GM12878 (cell line): ENCODE measurements at regions not wholly inside any gene's neighbourhood (a gene's known extent, or its start where the extent isn't known, plus 50 kb on each side); places are given as distances from the start of the nearest gene placed in this dataset.

Experiments
- ATAC-seq: fragments of 200-7000 bp; cut with Tn5 transposase; 3 replicates; pipeline ENCODE4 v1.9.1; 2020; ENCODE audit warnings: mild to moderate bottlenecking, moderate library complexity
- BruUV-seq: library from RNA; stranded (reverse); fragments of 400-500 nt; replicated peaks from 2 replicates; lab custom pipeline; 2021; lab: Mats Ljungman, UMichigan
- CTCF ChIA-PET: fragments of 300-600 bp; sonication (Branson Sonifier 250); formaldehyde crosslinking; extraction: SDS; loops from one replicate; lab custom pipeline; 2021; ENCODE audit warnings: inconsistent platforms; lab: Yijun Ruan, JAX
- POLR2A ChIA-PET: fragments of 350-600 bp; formaldehyde crosslinking; extraction: SDS; loops from one replicate; lab custom pipeline; 2021; ENCODE audit warnings: inconsistent platforms; lab: Charles Lee
- RAD21 ChIA-PET: fragments of 300-600 bp; sonication (Branson Sonifier 250); formaldehyde crosslinking; loops from one replicate; lab custom pipeline; 2023; ENCODE audit warnings: antibody characterized with exemption; ENCODE audit not compliant: unreplicated experiment; lab: Charles Lee
- SMC1A ChIA-PET: fragments of 300-600 bp; sonication (Branson Sonifier 250); formaldehyde crosslinking; loops from one replicate; lab custom pipeline; 2023; ENCODE audit not compliant: unreplicated experiment, uncharacterized antibody; lab: Charles Lee
- DNase-seq: peaks from one replicate; pipeline ENCODE4 v3.0.0-alpha.2; 2011; ENCODE audit warnings: low read depth, low spot score
- FAIRE-seq: peaks from 3 replicates; lab custom pipeline; 2011; peaks lifted over from hg19 to GRCh38; lab: Jason Lieb, UNC
- H2AFZ ChIP-seq: 2 replicates; pipeline ENCODE4 v1.6.0; 2011; ENCODE audit warnings: low read depth, low read length, control low read depth; ENCODE audit not compliant: control insufficient read depth
- H3K27ac ChIP-seq: 2 replicates; pipeline ENCODE4 v1.5.1; 2011; ENCODE audit warnings: control low read depth; ENCODE audit not compliant: control insufficient read depth, insufficient read depth
- H3K27me3 ChIP-seq, 2 experiments: replicated peaks in 1 of 2; 2 replicates each; pipeline versions ENCODE4 v1.6.0 to v1.6.1; 2011; ENCODE audit warnings: low read length in 1 of 2; ENCODE audit not compliant: control insufficient read depth in 2 of 2, insufficient read depth in 2 of 2
- H3K36me3 ChIP-seq, 2 experiments: 2 replicates each; pipeline ENCODE4 v1.5.1; 2011; ENCODE audit warnings: low read length in 1 of 2; ENCODE audit not compliant: control insufficient read depth in 2 of 2, insufficient read depth in 2 of 2
- H3K4me1 ChIP-seq: 2 replicates; pipeline ENCODE4 v1.6.1; 2011; ENCODE audit warnings: mild to moderate bottlenecking, low read length, moderate library complexity, mixed read lengths; ENCODE audit not compliant: control insufficient read depth, insufficient read depth
- H3K4me2 ChIP-seq: 2 replicates; pipeline ENCODE4 v1.6.0; 2011; ENCODE audit warnings: control low read depth; ENCODE audit not compliant: control insufficient read depth, insufficient read depth
- H3K4me3 ChIP-seq: fragments of 200-600 bp; sonication (generic); 2 replicates; pipeline ENCODE4 v1.5.1; 2016
- H3K79me2 ChIP-seq: 2 replicates; pipeline ENCODE4 v1.6.0; 2011; ENCODE audit warnings: low read length; ENCODE audit not compliant: control insufficient read depth, insufficient read depth
- H3K9ac ChIP-seq: 2 replicates; pipeline ENCODE4 v1.8.0; 2011; ENCODE audit warnings: low read length, control low read depth, mixed read lengths; ENCODE audit not compliant: control insufficient read depth, insufficient read depth
- H3K9me3 ChIP-seq: replicated peaks from 3 replicates; pipeline ENCODE4 v1.5.1; 2011; ENCODE audit warnings: mild to moderate bottlenecking, low read length; ENCODE audit not compliant: control insufficient read depth, insufficient read depth
- H4K20me1 ChIP-seq: 2 replicates; pipeline ENCODE4 v1.6.0; 2011; ENCODE audit not compliant: control insufficient read depth, insufficient read depth
- ATF7 ChIP-seq: fragments of 450-650 bp; IDR thresholded peaks from 2 replicates; pipeline ENCODE4 v1.6.1; 2016; ENCODE audit warnings: low read depth, mild to moderate bottlenecking
- CHD1 ChIP-seq: IDR thresholded peaks from 2 replicates; pipeline ENCODE4 v1.6.1; 2012; ENCODE audit warnings: low read depth, low read length, improper control_type of control experiment
- CREM ChIP-seq: IDR thresholded peaks from 2 replicates; pipeline ENCODE4 v1.6.1; 2014; ENCODE audit warnings: antibody characterized with exemption, low read depth
- ETV6 ChIP-seq, 2 experiments: fragments of 450-650 bp in 1 of 2; IDR thresholded peaks in 1 of 2; conservative IDR thresholded peaks in 1 of 2; 2 replicates each; pipeline ENCODE4 v1.6.1; 2014; ENCODE audit warnings: antibody characterized with exemption in 1 of 2, borderline replicate concordance in 1 of 2, low read depth in 1 of 2, mild to moderate bottlenecking in 1 of 2, moderate library complexity in 1 of 2
- GABPA ChIP-seq: IDR thresholded peaks from 2 replicates; pipeline ENCODE4 v1.6.1; 2014; ENCODE audit warnings: antibody characterized with exemption, low read depth, mild to moderate bottlenecking, inconsistent platforms
- HDAC6 ChIP-seq: fragments of 200-600 bp; sonication (generic); IDR thresholded peaks from one replicate; pipeline ENCODE4 v1.8.0; 2017; ENCODE audit warnings: antibody characterized with exemption; ENCODE audit not compliant: unreplicated experiment
- POLR2AphosphoS2 ChIP-seq: IDR thresholded peaks from 2 replicates; pipeline ENCODE4 v1.6.1; 2011; ENCODE audit warnings: low read depth, mild to moderate bottlenecking, low read length, improper control_type of control experiment, moderate library complexity
- RAD51 ChIP-seq: fragments of 450-650 bp; IDR thresholded peaks from 2 replicates; pipeline ENCODE4 v1.6.1; 2016; ENCODE audit warnings: moderate library complexity, mild to moderate bottlenecking, inconsistent platforms
- SKIL ChIP-seq: fragments of 450-650 bp; IDR thresholded peaks from 2 replicates; pipeline ENCODE4 v1.6.1; 2017; ENCODE audit warnings: mild to moderate bottlenecking, low read depth, inconsistent platforms; ENCODE audit not compliant: poor library complexity, severe bottlenecking
- SREBF2 ChIP-seq: IDR thresholded peaks from 2 replicates; pipeline ENCODE4 v1.6.1; 2012; ENCODE audit warnings: mild to moderate bottlenecking, low read length
- SUZ12 ChIP-seq: fragments of 200-600 bp; sonication (generic); IDR thresholded peaks from one replicate; pipeline ENCODE4 v1.6.1; 2018; ENCODE audit warnings: antibody characterized with exemption, mild to moderate bottlenecking; ENCODE audit not compliant: unreplicated experiment
- TBL1XR1 ChIP-seq: IDR thresholded peaks from 2 replicates; pipeline ENCODE4 v1.6.1; 2012; ENCODE audit warnings: low read depth, low read length, improper control_type of control experiment
- TCF3 ChIP-seq: IDR thresholded peaks from 2 replicates; pipeline ENCODE4 v1.6.1; 2012; ENCODE audit warnings: low read depth, mild to moderate bottlenecking, low read length, borderline replicate concordance; ENCODE audit not compliant: insufficient read depth
- YBX1 ChIP-seq: fragments of 450-650 bp; IDR thresholded peaks from 2 replicates; pipeline ENCODE4 v1.6.1; 2016; ENCODE audit warnings: antibody characterized with exemption
- YY1 ChIP-seq: IDR thresholded peaks from 2 replicates; pipeline ENCODE4 v1.6.1; 2011; ENCODE audit warnings: low read depth, mild to moderate bottlenecking, low read length
- ZBTB11 ChIP-seq: fragments of 450-650 bp; formaldehyde crosslinking; IDR thresholded peaks from 2 replicates; pipeline ENCODE4 v1.5.0; 2022; ENCODE audit warnings: mild to moderate bottlenecking, missing genetic modification characterization
- ZNF217 ChIP-seq: fragments of 450-650 bp; IDR thresholded peaks from 2 replicates; pipeline ENCODE4 v1.6.1; 2017; ENCODE audit warnings: antibody characterized with exemption, mild to moderate bottlenecking
- ZNF622 ChIP-seq: fragments of 450-650 bp; IDR thresholded peaks from 2 replicates; pipeline ENCODE4 v1.6.1; 2017; ENCODE audit warnings: mild to moderate bottlenecking, inconsistent platforms
- WGBS: methylation state at CpG from one replicate; pipeline ENCODE4 v1.1.6; 2016; ENCODE audit warnings: low lambda C conversion rate; ENCODE audit not compliant: insufficient replicate concordance, insufficient coverage; ENCODE audit errors: missing lambda C conversion rate; 5-methylcytosine and 5-hydroxymethylcytosine counted together
- in situ Hi-C: fragments of 300-500 bp; cut with MboI; formaldehyde crosslinking; loops from 9 replicates; pipeline ENCODE4 v1.14.3; 2018; ENCODE audit warnings: mixed read lengths
- intact Hi-C: fragments of 100-400 bp; cut with micrococcal nuclease; formaldehyde crosslinking; loops from one replicate; pipeline ENCODE4 v1.14.2; 2022; ENCODE audit not compliant: unreplicated experiment

GRCh38 chr17:72192800-72193192 lies 72.0 kb downstream of the SOX9 start (continued):
- no peak for TF ChIP-seq SKIL
- no peak for TF ChIP-seq ZNF622
- no peak for TF ChIP-seq RAD51
- TF ChIP-seq CREM, result no peak
- TF ChIP-seq ZBTB11 (CRISPR knock-in tag), result no peak
- TF ChIP-seq GABPA, result no peak
- TF ChIP-seq, all 136 proteins: peak for 0

- CTCF ChIA-PET, result no interaction called here
- Histone ChIP-seq H2AFZ (no peak overlapping the region), H3K4me1 (no peaks in the 10 kb centered on the region), H3K9me3 (no peaks in the 10 kb centered on the region; the same call in 2 of the 3 replicates), H3K27ac (no peak overlapping the region), H3K4me3 (no peak overlapping the region)
- ATAC-seq, result no peak
- no peak for DNase-seq
- RAD21 ChIA-PET, result no interaction called here
- intact Hi-C loops, result no loop called here
- SMC1A ChIA-PET, result interaction anchor here (0.6 kb wide), 1 partner anchor 437 kb away, joined by 3 read pairs; no protein-coding TSS in a partner anchor
- TF ChIP-seq HDAC6 (no peak), TBL1XR1 (no peak), ZNF217 (no peak), SREBF2 (no peak), ETV6 (conservative IDR thresholded peaks at IDR 0.05 in 1 of 2, IDR thresholded peaks at IDR 0.05 in 1 of 2; ENCODE audit: borderline replicate concordance in 1 of 2, low read depth in 1 of 2) (no peak), YBX1 (no peak), SUZ12 (no peak), CHD1 (no peak), TCF3 (no peak), POLR2AphosphoS2 (no peak), YY1 (no peak), ATF7 (no peak)
- TF ChIP-seq, all 136 proteins: peak for 0
- H3K36me3 ChIP-seq, result no peaks in the 10 kb centered on the region
- no TSS peak for BruUV-seq
- 48% methylated on average over 10 of the region's 10 CpGs for WGBS
- H3K79me2 ChIP-seq, result no peaks in the 10 kb centered on the region
- no peaks in the 10 kb centered on the region for H4K20me1 ChIP-seq
- FAIRE-seq, result no peak
- POLR2A ChIA-PET, result no interaction called here
- in situ Hi-C loops, result no loop called here
- H3K27me3 ChIP-seq, result no peaks in the 10 kb centered on the region
- H3K9ac ChIP-seq, result no peak overlapping the region
- H3K4me2 ChIP-seq, result no peak overlapping the region
Observed at GRCh38 chr17:72193391-72194106, 72.7 kb downstream of the SOX9 start.
